H9 (cell line): ENCODE measurements at regions not wholly inside any gene's neighbourhood (a gene's known extent, or its start where the extent isn't known, plus 50 kb on each side); places are given as distances from the start of the nearest gene placed in this dataset.
"Not testable (repeated sequence)": the region's sequence is repeated elsewhere in the genome, so short reads cannot be mapped to it uniquely, and the experiment has no call there.

Source experiments
- DNase-seq: peaks from one replicate; pipeline ENCODE4 v3.0.0-alpha.2; 2017
- H2AFZ ChIP-seq: one replicate; pipeline ENCODE4 v1.6.1; 2013; ENCODE audit warnings: mild to moderate bottlenecking, low read length, control low read depth, moderate library complexity
- H2AK5ac ChIP-seq: 2 replicates; pipeline ENCODE4 v1.6.1; 2013; ENCODE audit warnings: low read length, control low read depth, mixed read lengths; ENCODE audit not compliant: insufficient read length
- H2BK120ac ChIP-seq: one replicate; pipeline ENCODE4 v1.6.1; 2013; ENCODE audit warnings: low read depth, mild to moderate bottlenecking, low read length, control low read depth, inconsistent platforms; ENCODE audit not compliant: poor library complexity, severe bottlenecking
- H2BK12ac ChIP-seq: 2 replicates; pipeline ENCODE4 v1.6.1; 2013; ENCODE audit warnings: low read length, control low read depth, mixed read lengths, low read depth; ENCODE audit not compliant: insufficient read length
- H2BK15ac ChIP-seq: 2 replicates; pipeline ENCODE4 v1.6.1; 2013; ENCODE audit warnings: low read depth, low read length, control low read depth
- H2BK20ac ChIP-seq: one replicate; pipeline ENCODE4 v1.6.1; 2013; ENCODE audit warnings: low read depth, mild to moderate bottlenecking, low read length, control low read depth, inconsistent platforms; ENCODE audit not compliant: poor library complexity, severe bottlenecking
- H2BK5ac ChIP-seq: 2 replicates; pipeline ENCODE4 v1.6.1; 2013; ENCODE audit warnings: low read length, control low read depth, mixed read lengths; ENCODE audit not compliant: insufficient read length
- H3K14ac ChIP-seq: 2 replicates; pipeline ENCODE4 v1.6.1; 2013; ENCODE audit warnings: low read length, control low read depth; ENCODE audit not compliant: insufficient read depth
- H3K18ac ChIP-seq: 2 replicates; pipeline ENCODE4 v1.6.1; 2013; ENCODE audit warnings: low read depth, mild to moderate bottlenecking, mixed read lengths, low read length, control low read depth; ENCODE audit not compliant: insufficient read length
- H3K23ac ChIP-seq: 2 replicates; pipeline ENCODE4 v1.6.1; 2013; ENCODE audit warnings: low read length, control low read depth, mixed read lengths, low read depth; ENCODE audit not compliant: insufficient read length
- H3K23me2 ChIP-seq: 2 replicates; pipeline ENCODE4 v1.6.1; 2013; ENCODE audit warnings: low read depth, mild to moderate bottlenecking, mixed read lengths, low read length, control low read depth; ENCODE audit not compliant: insufficient read length, poor library complexity, severe bottlenecking
- H3K27ac ChIP-seq: 2 replicates; pipeline ENCODE4 v1.5.1; 2013; ENCODE audit warnings: low read length, control low read depth, mixed read lengths, low read depth; ENCODE audit not compliant: insufficient read length
- H3K27me3 ChIP-seq: 2 replicates; pipeline ENCODE4 v1.6.1; 2013; ENCODE audit warnings: low read length, control low read depth, inconsistent platforms; ENCODE audit not compliant: insufficient read depth
- H3K4ac ChIP-seq: 2 replicates; pipeline ENCODE4 v1.6.1; 2013; ENCODE audit warnings: low read depth, mild to moderate bottlenecking, control low read depth, inconsistent platforms, low read length, moderate library complexity
- H3K4me1 ChIP-seq: 2 replicates; pipeline ENCODE4 v1.6.1; 2013; ENCODE audit warnings: low read length, control low read depth, inconsistent platforms; ENCODE audit not compliant: insufficient read depth
- H3K4me2 ChIP-seq: 2 replicates; pipeline ENCODE4 v1.6.1; 2013; ENCODE audit warnings: low read length, control low read depth, mixed read lengths; ENCODE audit not compliant: insufficient read length, insufficient read depth
- H3K56ac ChIP-seq: 2 replicates; pipeline ENCODE4 v1.6.1; 2013; ENCODE audit warnings: low read depth, mild to moderate bottlenecking, mixed read lengths, low read length, control low read depth; ENCODE audit not compliant: insufficient read length
- H3K79me1 ChIP-seq: 2 replicates; pipeline ENCODE4 v1.6.1; 2013; ENCODE audit warnings: low read depth, mild to moderate bottlenecking, moderate library complexity, low read length, control low read depth, inconsistent platforms; ENCODE audit not compliant: insufficient read depth, poor library complexity, severe bottlenecking
- H3K79me2 ChIP-seq: 2 replicates; pipeline ENCODE4 v1.6.1; 2013; ENCODE audit warnings: low read length, control low read depth, inconsistent platforms; ENCODE audit not compliant: insufficient read depth
- H3K9ac ChIP-seq: 2 replicates; pipeline ENCODE4 v1.6.1; 2013; ENCODE audit warnings: low read length, control low read depth, mixed read lengths; ENCODE audit not compliant: insufficient read length; ENCODE audit errors: extremely low read depth
- H3K9me3 ChIP-seq: one replicate; pipeline ENCODE4 v1.6.1; 2013; ENCODE audit warnings: low read depth, low read length, inconsistent platforms; ENCODE audit not compliant: control insufficient read depth
- H3T11ph ChIP-seq: one replicate; pipeline ENCODE4 v1.6.1; 2013; ENCODE audit warnings: mild to moderate bottlenecking, low read length, control low read depth, inconsistent platforms
- H4K20me1 ChIP-seq: one replicate; pipeline ENCODE4 v1.6.1; 2013; ENCODE audit not compliant: control insufficient read depth, insufficient read length, insufficient read depth
- H4K5ac ChIP-seq: 2 replicates; pipeline ENCODE4 v1.6.1; 2013; ENCODE audit warnings: low read depth, mild to moderate bottlenecking, mixed read lengths, low read length, control low read depth; ENCODE audit not compliant: insufficient read length
- H4K8ac ChIP-seq: replicated peaks from 2 replicates; pipeline ENCODE4 v1.6.1; 2013; ENCODE audit warnings: low read length, control low read depth, mixed read lengths, low read depth; ENCODE audit not compliant: insufficient read length
- H4K91ac ChIP-seq: 2 replicates; pipeline ENCODE4 v1.6.1; 2013; ENCODE audit warnings: low read depth, mild to moderate bottlenecking, moderate library complexity, mixed read lengths, low read length, control low read depth; ENCODE audit not compliant: insufficient read length
- H3K27ac Mint-ChIP-seq, 3 experiments: 2 replicates in 2 of 3; 3 replicates in 1 of 3; pipeline ENCODE4 v1.8.0; 2020 to 2021; ENCODE audit warnings: mixed read lengths in 3 of 3, mild to moderate bottlenecking in 1 of 3, moderate library complexity in 1 of 3
- H3K27me3 Mint-ChIP-seq: 2 replicates; pipeline ENCODE4 v1.8.0; 2021; ENCODE audit warnings: low read depth, mild to moderate bottlenecking, moderate library complexity, mixed read lengths
- H3K36me3 Mint-ChIP-seq, 3 experiments: 2 replicates in 2 of 3; 3 replicates in 1 of 3; pipeline ENCODE4 v1.8.0; 2020 to 2021; ENCODE audit warnings: low read depth in 3 of 3, mixed read lengths in 3 of 3; ENCODE audit not compliant: insufficient read depth in 1 of 3
- H3K4me1 Mint-ChIP-seq, 2 experiments: 2 replicates each; pipeline ENCODE4 v1.8.0; 2020; ENCODE audit warnings: mixed read lengths in 2 of 2
- H3K4me3 Mint-ChIP-seq, 2 experiments: 2 replicates in 1 of 2; 3 replicates in 1 of 2; pipeline ENCODE4 v1.8.0; 2020 to 2021; ENCODE audit warnings: mild to moderate bottlenecking in 2 of 2, mixed read lengths in 2 of 2, moderate library complexity in 1 of 2
- H3K9me3 Mint-ChIP-seq, 2 experiments: 2 replicates in 1 of 2; 3 replicates in 1 of 2; pipeline ENCODE4 v1.8.0; 2020; ENCODE audit warnings: mild to moderate bottlenecking in 2 of 2, mixed read lengths in 2 of 2, moderate library complexity in 1 of 2
- WGBS: extraction: QIAGEN DNeasy Blood & Tissue Kit; methylation state at CpG from one replicate; pipeline ENCODE4 v1.1.7; 2013; ENCODE audit warnings: missing lambda C conversion rate, low lambda C conversion rate, mixed read lengths; ENCODE audit not compliant: insufficient read length; ENCODE audit errors: extremely low coverage; 5-methylcytosine and 5-hydroxymethylcytosine counted together

- not testable (repeated sequence) for H3K27ac Mint-ChIP-seq, H3K27ac ChIP-seq, H4K91ac ChIP-seq, H3T11ph ChIP-seq, H3K36me3 Mint-ChIP-seq, H3K4me3 Mint-ChIP-seq, H2BK20ac ChIP-seq, H3K27me3 Mint-ChIP-seq, H4K8ac ChIP-seq, H3K9me3 ChIP-seq, H3K79me1 ChIP-seq, H3K14ac ChIP-seq, H3K4me2 ChIP-seq, H3K4me1 ChIP-seq, H3K27me3 ChIP-seq, H2BK120ac ChIP-seq, H3K23me2 ChIP-seq, H3K4ac ChIP-seq, H4K20me1 ChIP-seq, H2BK15ac ChIP-seq, DNase-seq, H2BK5ac ChIP-seq, H4K5ac ChIP-seq, H3K23ac ChIP-seq, H2BK12ac ChIP-seq, H3K56ac ChIP-seq, H2AFZ ChIP-seq, H3K18ac ChIP-seq, H2AK5ac ChIP-seq, H3K79me2 ChIP-seq, H3K9ac ChIP-seq
- no CpG with 5 or more reads among the region's 3 CpGs for WGBS
- peaks cover 28 to 30% of the 10 kb centered on the region in 2 experiments for H3K4me1 Mint-ChIP-seq
- peaks cover 27 to 51% of the 10 kb centered on the region in 2 experiments for H3K9me3 Mint-ChIP-seq
Observed at GRCh38 chrX:13945787-13946186, 83.9 kb downstream of the GEMIN8 start.
